WERI-Rb-1 (cell line): ENCODE measurements at regions not wholly inside any gene's neighbourhood (a gene's known extent, or its start where the extent isn't known, plus 50 kb on each side); places are given as distances from the start of the nearest gene placed in this dataset.

Source experiments
- DNase-seq: peaks from one replicate; pipeline ENCODE4 v3.0.0-alpha.2; 2020
- H3K27ac ChIP-seq: fragments of 250-450 bp; sonication (Bioruptor Pico); 2 replicates; pipeline ENCODE4 v1.5.1; 2020; ENCODE audit warnings: mild to moderate bottlenecking, moderate library complexity
- H3K27me3 ChIP-seq: fragments of 250-450 bp; sonication (Bioruptor Pico); 2 replicates; pipeline ENCODE4 v1.5.1; 2021; ENCODE audit warnings: mild to moderate bottlenecking, low read depth, moderate library complexity; ENCODE audit not compliant: insufficient read depth, severe bottlenecking
- H3K36me3 ChIP-seq: fragments of 250-450 bp; sonication (Bioruptor Pico); 2 replicates; pipeline ENCODE4 v1.5.1; 2020; ENCODE audit warnings: mild to moderate bottlenecking, moderate library complexity
- H3K4me3 ChIP-seq: 2 replicates; pipeline ENCODE4 v1.5.1; 2011; ENCODE audit warnings: low read depth, mild to moderate bottlenecking, control low read depth, low read length
- H3K9me3 ChIP-seq: fragments of 250-450 bp; sonication (Bioruptor Pico); 2 replicates; pipeline ENCODE4 v1.5.1; 2021; ENCODE audit warnings: mild to moderate bottlenecking, moderate library complexity; ENCODE audit not compliant: severe bottlenecking
- TF ChIP-seq, protein P1 (sequence below): IDR thresholded peaks from 2 replicates; pipeline ENCODE4 v1.5.1; 2011; ENCODE audit warnings: low read depth, mild to moderate bottlenecking, control low read depth, inconsistent platforms, low read length

DNA sequence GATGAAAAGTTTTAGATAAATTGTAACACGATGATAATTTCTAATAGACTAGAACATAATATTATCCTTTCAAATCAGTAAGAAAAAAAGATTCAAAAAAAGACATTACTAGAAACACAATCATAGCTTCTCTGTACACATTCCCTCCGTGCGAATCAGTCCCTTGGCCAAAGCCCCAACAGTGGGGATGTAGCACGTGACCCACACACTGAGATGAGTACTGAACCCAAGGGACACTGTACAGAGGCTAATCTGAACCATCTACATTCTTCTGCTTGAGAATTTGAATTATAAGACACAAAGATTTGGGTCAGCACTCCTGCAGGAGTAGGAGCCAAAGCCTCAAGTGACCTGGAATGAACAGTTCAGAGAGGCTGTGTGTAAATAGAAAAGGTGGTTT, 353.7 kb downstream of the INSC start:
- DNase-seq = no peak

DNA sequence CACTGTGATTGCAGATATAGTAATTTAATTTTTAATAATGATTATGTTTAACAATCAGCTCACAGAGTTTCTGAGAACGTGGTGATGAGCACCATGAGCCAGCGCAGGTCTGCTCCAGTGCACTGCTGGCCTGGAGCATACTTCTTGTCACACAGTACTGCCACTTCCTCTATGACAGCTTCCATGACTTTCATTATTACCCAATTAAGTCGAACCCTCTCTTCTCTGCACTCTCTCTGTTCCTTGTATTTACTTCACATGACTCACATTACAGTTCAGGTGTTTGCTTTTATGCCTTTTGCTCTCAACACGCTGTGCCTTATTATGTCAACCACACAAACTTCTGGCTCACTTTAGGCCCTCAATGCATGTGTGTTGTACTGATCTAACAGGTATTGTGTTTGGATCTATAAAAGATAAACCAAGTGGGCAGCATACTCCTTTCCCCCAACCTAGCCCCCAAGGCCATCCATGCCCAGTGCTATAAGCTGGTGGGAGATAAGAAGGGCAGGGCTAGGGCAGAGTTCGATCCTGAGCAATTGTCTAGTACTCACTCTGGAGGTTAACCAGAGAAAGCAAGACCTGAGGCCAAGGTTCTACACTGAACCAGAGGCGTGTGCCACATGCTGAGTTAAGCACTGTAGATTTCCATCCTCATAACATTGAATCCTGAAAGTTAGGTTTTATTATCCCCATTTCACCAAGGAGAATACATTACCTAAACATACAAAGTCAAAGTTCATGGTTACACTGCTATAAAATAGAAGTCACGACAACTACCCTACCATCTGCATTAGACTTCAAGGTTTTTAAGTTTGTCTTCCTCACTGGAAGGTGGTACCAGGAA, 356.5 kb downstream of the INSC start:
- Histone ChIP-seq H3K9me3 (no peaks in the 10 kb centered on the region), H3K36me3 (no peaks in the 10 kb centered on the region), H3K27ac (no peak overlapping the region), H3K27me3 (peaks cover 35% of the 10 kb centered on the region), H3K4me3 (no peak overlapping the region)
- TF ChIP-seq, protein P1, sequence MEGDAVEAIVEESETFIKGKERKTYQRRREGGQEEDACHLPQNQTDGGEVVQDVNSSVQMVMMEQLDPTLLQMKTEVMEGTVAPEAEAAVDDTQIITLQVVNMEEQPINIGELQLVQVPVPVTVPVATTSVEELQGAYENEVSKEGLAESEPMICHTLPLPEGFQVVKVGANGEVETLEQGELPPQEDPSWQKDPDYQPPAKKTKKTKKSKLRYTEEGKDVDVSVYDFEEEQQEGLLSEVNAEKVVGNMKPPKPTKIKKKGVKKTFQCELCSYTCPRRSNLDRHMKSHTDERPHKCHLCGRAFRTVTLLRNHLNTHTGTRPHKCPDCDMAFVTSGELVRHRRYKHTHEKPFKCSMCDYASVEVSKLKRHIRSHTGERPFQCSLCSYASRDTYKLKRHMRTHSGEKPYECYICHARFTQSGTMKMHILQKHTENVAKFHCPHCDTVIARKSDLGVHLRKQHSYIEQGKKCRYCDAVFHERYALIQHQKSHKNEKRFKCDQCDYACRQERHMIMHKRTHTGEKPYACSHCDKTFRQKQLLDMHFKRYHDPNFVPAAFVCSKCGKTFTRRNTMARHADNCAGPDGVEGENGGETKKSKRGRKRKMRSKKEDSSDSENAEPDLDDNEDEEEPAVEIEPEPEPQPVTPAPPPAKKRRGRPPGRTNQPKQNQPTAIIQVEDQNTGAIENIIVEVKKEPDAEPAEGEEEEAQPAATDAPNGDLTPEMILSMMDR = no peak
- no peak for DNase-seq

More for the DNA sequence above, 353.7 kb downstream of the INSC start:
- TF ChIP-seq, protein P1 = no peak
- Histone ChIP-seq H3K27ac (no peak overlapping the region), H3K27me3 (peaks cover 34% of the 10 kb centered on the region), H3K4me3 (no peak overlapping the region), H3K9me3 (no peaks in the 10 kb centered on the region), H3K36me3 (no peaks in the 10 kb centered on the region)

DNA sequence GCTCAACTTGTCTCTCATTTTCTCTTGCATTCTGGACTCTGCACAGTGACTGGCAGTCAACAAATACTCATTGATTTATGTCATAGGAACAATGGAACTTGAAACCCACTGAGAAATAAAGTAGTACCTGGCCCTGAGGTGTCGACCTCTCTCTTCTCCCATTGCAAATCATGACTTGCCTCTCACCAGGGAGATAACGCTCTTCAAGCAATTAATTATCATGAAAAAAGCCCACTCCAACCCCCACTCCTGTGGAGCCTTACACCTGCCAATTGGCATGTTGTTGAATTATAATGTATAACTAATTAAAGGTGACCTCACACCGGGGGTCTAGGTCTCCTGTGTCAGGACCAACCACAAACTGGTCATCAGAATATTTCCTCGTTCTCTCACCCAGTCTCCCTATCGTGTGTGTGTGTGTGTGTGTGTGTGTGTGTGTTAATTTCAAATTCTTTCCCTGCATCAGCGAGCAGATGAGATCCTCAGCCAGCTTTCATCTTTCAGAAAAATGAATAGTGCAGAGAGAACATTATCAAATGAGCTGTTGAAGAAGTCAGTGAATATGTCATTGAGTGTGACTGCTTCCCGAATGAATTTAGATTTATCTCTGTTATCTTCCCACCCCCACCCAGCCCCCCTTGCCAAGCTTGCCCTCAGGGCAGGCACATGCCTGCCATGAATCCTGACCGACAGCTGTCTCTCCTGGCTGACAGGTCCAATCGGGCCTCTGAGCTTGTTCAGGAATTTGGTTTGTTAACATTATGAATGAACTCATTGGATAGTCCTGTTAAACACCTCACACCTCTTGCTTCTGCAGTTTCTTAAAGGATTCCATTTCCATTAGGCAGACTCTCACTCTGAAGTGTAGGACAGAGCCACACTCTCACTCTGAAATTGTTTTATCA, 357.4 kb downstream of the INSC start:
- H3K27ac ChIP-seq = no peak overlapping the region
- H3K9me3 ChIP-seq = no peaks in the 10 kb centered on the region
- TF ChIP-seq, protein P1 = no peak
- H3K36me3 ChIP-seq = no peaks in the 10 kb centered on the region
- DNase-seq = no peak
- H3K4me3 ChIP-seq = no peak overlapping the region
- peaks cover 35% of the 10 kb centered on the region for H3K27me3 ChIP-seq

DNA sequence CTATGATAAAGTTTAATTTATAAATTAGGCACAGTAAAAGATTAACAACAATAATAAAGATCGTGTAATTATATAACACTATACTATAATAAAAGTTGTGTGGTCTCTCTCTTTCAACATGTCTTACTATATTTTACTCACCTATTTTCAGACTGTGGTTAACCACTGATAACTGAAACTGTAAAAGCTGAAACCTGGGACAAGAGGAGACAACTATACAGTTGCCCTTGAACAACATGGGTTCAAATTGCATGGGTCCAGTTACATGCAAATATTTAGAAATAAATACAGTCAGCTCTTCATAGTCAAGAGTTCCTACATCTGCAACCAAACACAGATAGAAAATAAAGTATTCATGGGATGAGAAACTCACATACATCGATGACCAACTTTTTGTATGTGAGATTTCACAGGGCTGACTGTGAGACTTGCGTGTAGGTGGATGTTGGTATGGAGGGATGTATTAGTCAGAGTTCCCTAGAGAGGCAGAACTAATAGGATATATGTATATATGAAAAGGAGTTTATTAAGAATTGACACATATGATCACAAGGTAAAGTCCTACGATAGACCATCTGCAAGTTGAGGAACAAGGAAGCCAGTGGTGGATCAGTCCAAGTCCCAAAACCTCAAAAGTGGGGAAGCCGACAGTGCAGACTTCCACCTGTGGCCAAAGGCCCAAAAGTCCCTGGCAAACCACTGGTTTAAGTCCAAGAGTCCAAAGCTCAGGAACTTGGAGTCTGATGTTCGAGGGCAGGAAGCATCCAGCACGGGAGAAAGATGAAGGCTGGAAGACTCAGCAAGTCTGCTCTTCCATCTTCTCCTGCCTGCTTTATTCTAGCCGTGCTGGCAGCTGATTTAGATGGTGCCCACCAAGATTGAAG, 359.5 kb downstream of the INSC start:
- Histone ChIP-seq H3K27me3 (peaks cover 42% of the 10 kb centered on the region), H3K27ac (no peak overlapping the region), H3K9me3 (no peaks in the 10 kb centered on the region), H3K4me3 (no peak overlapping the region), H3K36me3 (no peaks in the 10 kb centered on the region)
- no peak for DNase-seq
- TF ChIP-seq, protein P1 = no peak

DNA sequence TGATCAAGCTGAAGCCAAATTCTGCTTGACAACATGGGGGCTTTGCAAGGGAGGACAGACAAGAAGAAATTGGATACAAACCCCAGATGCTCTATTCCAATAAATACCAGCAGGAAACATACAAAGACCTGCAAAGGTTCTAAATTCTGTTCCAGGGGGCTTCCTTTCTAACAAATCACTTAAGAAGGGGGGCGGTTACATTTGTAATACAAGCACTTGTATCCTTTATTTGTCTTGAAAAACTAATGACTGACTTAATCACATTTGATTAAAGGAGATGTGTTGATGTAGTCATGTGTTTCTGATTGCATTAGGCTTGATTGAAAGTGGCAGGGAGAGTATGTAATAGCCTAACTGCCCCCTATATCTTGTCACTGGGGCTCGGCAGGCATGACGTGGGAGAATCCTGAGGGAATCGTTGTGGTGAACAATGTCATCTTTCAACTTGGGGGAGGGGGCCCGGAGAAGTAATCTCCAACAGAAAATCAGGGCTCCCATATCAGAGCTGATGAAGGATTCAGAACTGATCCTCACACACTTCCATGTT, 361.7 kb downstream of the INSC start:
- no peak overlapping the region for H3K27ac ChIP-seq
- TF ChIP-seq, protein P1 = no peak
- no peak for DNase-seq
- peaks cover 52% of the 10 kb centered on the region for H3K27me3 ChIP-seq
- H3K9me3 ChIP-seq = no peaks in the 10 kb centered on the region
- no peaks in the 10 kb centered on the region for H3K36me3 ChIP-seq
- no peak overlapping the region for H3K4me3 ChIP-seq
